MM.1S (cell line): ENCODE measurements at regions not wholly inside any gene's neighbourhood (a gene's known extent, or its start where the extent isn't known, plus 50 kb on each side); places are given as distances from the start of the nearest gene placed in this dataset.

Experiments
- DNase-seq: peaks from one replicate; pipeline ENCODE4 v3.0.0-alpha.2; 2015
- H2AFZ ChIP-seq: fragments of 300-600 bp; sonication (generic); 2 replicates; pipeline ENCODE4 v1.6.0; 2016; ENCODE audit warnings: antibody characterized with exemption, low read length
- H3F3A ChIP-seq: fragments of 300-600 bp; sonication (generic); 2 replicates; pipeline ENCODE4 v1.6.1; 2016; ENCODE audit warnings: mild to moderate bottlenecking, antibody characterized with exemption, low read length, moderate library complexity, mixed read lengths; ENCODE audit not compliant: insufficient read depth
- H3K27ac ChIP-seq: fragments of 300-600 bp; sonication (generic); 2 replicates; pipeline ENCODE4 v1.5.1; 2016; ENCODE audit warnings: mild to moderate bottlenecking, low read length
- H3K27me3 ChIP-seq: fragments of 300-600 bp; sonication (generic); replicated peaks from 2 replicates; pipeline ENCODE4 v1.6.0; 2016; ENCODE audit warnings: low read length; ENCODE audit not compliant: insufficient read depth
- H3K36me3 ChIP-seq: fragments of 300-600 bp; sonication (generic); replicated peaks from 2 replicates; pipeline ENCODE4 v1.6.1; 2016; ENCODE audit warnings: mild to moderate bottlenecking, low read length, mixed read lengths; ENCODE audit not compliant: insufficient read depth
- H3K4me1 ChIP-seq: fragments of 300-600 bp; sonication (generic); 2 replicates; pipeline ENCODE4 v1.6.1; 2016; ENCODE audit warnings: low read length, mixed read lengths
- H3K4me2 ChIP-seq: fragments of 300-600 bp; sonication (generic); 2 replicates; pipeline ENCODE4 v1.6.0; 2016; ENCODE audit warnings: low read depth, low read length
- H3K4me3 ChIP-seq: fragments of 300-600 bp; sonication (generic); 2 replicates; pipeline ENCODE4 v1.5.1; 2016; ENCODE audit warnings: low read length, mixed read lengths
- H3K79me2 ChIP-seq: fragments of 300-600 bp; sonication (generic); 2 replicates; pipeline ENCODE4 v1.6.1; 2016; ENCODE audit warnings: mixed run types, low read length, mixed read lengths
- H3K9ac ChIP-seq: fragments of 300-600 bp; sonication (generic); 2 replicates; pipeline ENCODE4 v1.6.1; 2016; ENCODE audit warnings: low read length, mixed read lengths
- H3K9me2 ChIP-seq: fragments of 300-600 bp; sonication (generic); replicated peaks from 2 replicates; pipeline ENCODE4 v1.6.1; 2016; ENCODE audit warnings: mild to moderate bottlenecking, low read length, mixed read lengths; ENCODE audit not compliant: insufficient read depth
- H3K9me3 ChIP-seq: fragments of 300-600 bp; sonication (generic); replicated peaks from 2 replicates; pipeline ENCODE4 v1.6.1; 2016; ENCODE audit warnings: mild to moderate bottlenecking, low read length, mixed read lengths; ENCODE audit not compliant: insufficient read depth
- H4K20me1 ChIP-seq: fragments of 300-600 bp; sonication (generic); 2 replicates; pipeline ENCODE4 v1.6.1; 2016; ENCODE audit warnings: mild to moderate bottlenecking, low read length, moderate library complexity, mixed read lengths; ENCODE audit not compliant: insufficient read depth
- CTCF ChIP-seq: fragments of 300-600 bp; sonication (generic); IDR thresholded peaks from 2 replicates; pipeline ENCODE4 v1.5.1; 2016; ENCODE audit warnings: antibody characterized with exemption, low read length, mixed read lengths
- EZH2 ChIP-seq: fragments of 300-600 bp; sonication (generic); optimal IDR thresholded peaks from 2 replicates; pipeline ENCODE3; 2017; ENCODE audit warnings: low read depth, mild to moderate bottlenecking, antibody characterized with exemption, low read length, mixed read lengths
- EZH2phosphoT487 ChIP-seq: fragments of 300-600 bp; sonication (generic); IDR thresholded peaks from 2 replicates; pipeline ENCODE4 v1.6.1; 2018; ENCODE audit warnings: antibody characterized with exemption, low read length

GRCh38 chr13:21902709-21903098 is 231.8 kb downstream of the FGF9 start:
- no peaks in the 10 kb centered on the region for H3K9me3 ChIP-seq
- no peak overlapping the region for H3K27ac ChIP-seq
- H3K9me2 ChIP-seq = no peaks in the 10 kb centered on the region
- TF ChIP-seq EZH2phosphoT487 (no peak), CTCF (no peak), EZH2 (no peak)
- H3K4me2 ChIP-seq = no peak overlapping the region
- no peaks in the 10 kb centered on the region for H3K27me3 ChIP-seq
- H3K36me3 ChIP-seq = no peaks in the 10 kb centered on the region
- H3K9ac ChIP-seq = no peak overlapping the region
- H3K4me1 ChIP-seq = no peaks in the 10 kb centered on the region
- no peak for DNase-seq
- H3K79me2 ChIP-seq = no peaks in the 10 kb centered on the region
- no peaks in the 10 kb centered on the region for H4K20me1 ChIP-seq
- no peak overlapping the region for H2AFZ ChIP-seq
- H3F3A ChIP-seq = no peaks in the 10 kb centered on the region
- H3K4me3 ChIP-seq = no peak overlapping the region

- H3K4me1 ChIP-seq = no peaks in the 10 kb centered on the region
- DNase-seq = no peak
These were observed 234.6 kb downstream of the FGF9 start for GRCh38 chr13:21905486-21905885.

GRCh38 chr13:21909331-21909730 is 238.5 kb downstream of the FGF9 start:
- no peak overlapping the region for H3K4me2 ChIP-seq
- no peaks in the 10 kb centered on the region for H3K4me1 ChIP-seq
- no peaks in the 10 kb centered on the region for H4K20me1 ChIP-seq
- no peak overlapping the region for H2AFZ ChIP-seq
- no peaks in the 10 kb centered on the region for H3F3A ChIP-seq
- H3K9ac ChIP-seq = no peak overlapping the region
- TF ChIP-seq CTCF (no peak), EZH2 (no peak), EZH2phosphoT487 (no peak)
- H3K9me2 ChIP-seq = no peaks in the 10 kb centered on the region
- no peaks in the 10 kb centered on the region for H3K36me3 ChIP-seq
- no peaks in the 10 kb centered on the region for H3K9me3 ChIP-seq
- no peaks in the 10 kb centered on the region for H3K27me3 ChIP-seq
- no peaks in the 10 kb centered on the region for H3K79me2 ChIP-seq
- H3K27ac ChIP-seq = no peak overlapping the region
- no peak overlapping the region for H3K4me3 ChIP-seq
- no peak for DNase-seq

More at GRCh38 chr13:21905486-21905885, 234.6 kb downstream of the FGF9 start:
- Histone ChIP-seq H3K79me2 (no peaks in the 10 kb centered on the region), H3K4me3 (no peak overlapping the region), H3K9me3 (no peaks in the 10 kb centered on the region), H4K20me1 (no peaks in the 10 kb centered on the region), H3K36me3 (no peaks in the 10 kb centered on the region), H3K4me2 (no peak overlapping the region), H2AFZ (no peak overlapping the region), H3K27me3 (no peaks in the 10 kb centered on the region), H3K9me2 (no peaks in the 10 kb centered on the region), H3F3A (no peaks in the 10 kb centered on the region), H3K27ac (no peak overlapping the region), H3K9ac (no peak overlapping the region)
- TF ChIP-seq EZH2 (no peak), CTCF (no peak), EZH2phosphoT487 (no peak)
